ENCODE measurements at regions not wholly inside any gene's neighbourhood (a gene's known extent, or its start where the extent isn't known, plus 50 kb on each side); places are given as distances from the start of the nearest gene placed in this dataset.
"Not testable (repeated sequence)": the region's sequence is repeated elsewhere in the genome, so short reads cannot be mapped to it uniquely, and the experiment has no call there.

GRCh38 chr12:75760573-75761294 lies 249.3 kb upstream of the KRR1 start:
- DNase-seq (ENCODE audit: low read depth in 2 of 2), result no peak

GRCh38 chr12:75759842-75760572 lies 248.6 kb upstream of the KRR1 start:
- DNase-seq (ENCODE audit: low read depth in 2 of 2), result peak; percentile 41 to 45

- no peak for DNase-seq (ENCODE audit: low read depth in 2 of 2)
Measured at GRCh38 chr12:75759196-75759595, 247.8 kb upstream of the KRR1 start.

- no peak for DNase-seq (ENCODE audit: low read depth in 2 of 2)
Measured at GRCh38 chr12:75756771-75757170, 245.4 kb upstream of the KRR1 start.

- DNase-seq (ENCODE audit: low read depth in 2 of 2), result no peak
Measured at GRCh38 chr12:75756111-75756510, 244.7 kb upstream of the KRR1 start.

GRCh38 chr12:75754698-75755097 lies 243.3 kb upstream of the KRR1 start:
- DNase-seq (ENCODE audit: low read depth in 2 of 2), result no peak

GRCh38 chr12:75754141-75754540 lies 242.7 kb upstream of the KRR1 start:
- DNase-seq (ENCODE audit: low read depth in 2 of 2), result no peak

GRCh38 chr12:75751769-75752471 lies 240.5 kb upstream of the KRR1 start:
- no peak for DNase-seq (ENCODE audit: low read depth in 2 of 2)

GRCh38 chr12:75750716-75751306 lies 239.4 kb upstream of the KRR1 start:
- peak; percentile 53 to 62 for DNase-seq (ENCODE audit: low read depth in 2 of 2)

- not testable (repeated sequence) for DNase-seq (ENCODE audit: low read depth in 2 of 2)
Measured at GRCh38 chr12:75748990-75749389, 237.6 kb upstream of the KRR1 start.

- no peak for DNase-seq (ENCODE audit: low read depth in 2 of 2)
Measured at GRCh38 chr12:75748136-75748535, 236.7 kb upstream of the KRR1 start.

GRCh38 chr12:75747572-75748021 lies 236.2 kb upstream of the KRR1 start:
- peak; percentile 47 to 53 for DNase-seq (ENCODE audit: low read depth in 2 of 2)

- no peak for DNase-seq (ENCODE audit: low read depth in 2 of 2)
Measured at GRCh38 chr12:75746621-75747020, 235.2 kb upstream of the KRR1 start.

- DNase-seq (ENCODE audit: low read depth in 2 of 2), result no peak
Measured at GRCh38 chr12:75744607-75745256, 233.3 kb upstream of the KRR1 start.

- DNase-seq (ENCODE audit: low read depth in 2 of 2), result no peak
Measured at GRCh38 chr12:75742961-75743360, 231.6 kb upstream of the KRR1 start.

GRCh38 chr12:75742048-75742447 lies 230.6 kb upstream of the KRR1 start:
- no peak for DNase-seq (ENCODE audit: low read depth in 2 of 2)

- DNase-seq (ENCODE audit: low read depth in 2 of 2), result no peak
Measured at GRCh38 chr12:75739912-75740311, 228.5 kb upstream of the KRR1 start.

GRCh38 chr12:75739098-75739497 lies 227.7 kb upstream of the KRR1 start:
- DNase-seq (ENCODE audit: low read depth in 2 of 2), result not testable (repeated sequence)

GRCh38 chr12:75738486-75738885 lies 227.1 kb upstream of the KRR1 start:
- no peak for DNase-seq (ENCODE audit: low read depth in 2 of 2)

GRCh38 chr12:75735853-75736252 lies 224.4 kb upstream of the KRR1 start:
- no peak for DNase-seq (ENCODE audit: low read depth in 2 of 2)

- no peak for DNase-seq (ENCODE audit: low read depth in 2 of 2)
Measured at GRCh38 chr12:75728826-75729225, 217.4 kb upstream of the KRR1 start.

- no peak for DNase-seq (ENCODE audit: low read depth in 2 of 2)
Measured at GRCh38 chr12:75727577-75727976, 216.2 kb upstream of the KRR1 start.

Data from fibroblast of skin of left biceps (primary cell).